NCI-H524 (cell line): ENCODE measurements at regions not wholly inside any gene's neighbourhood (a gene's known extent, or its start where the extent isn't known, plus 50 kb on each side); places are given as distances from the start of the nearest gene placed in this dataset.
"Not testable (repeated sequence)": the region's sequence is repeated elsewhere in the genome, so short reads cannot be mapped to it uniquely, and the experiment has no call there.

ENCODE experiments used
- DNase-seq, 2 experiments: peaks; one replicate each; lab custom pipeline; 2025; lab: John Stamatoyannopoulos, UW

DNA sequence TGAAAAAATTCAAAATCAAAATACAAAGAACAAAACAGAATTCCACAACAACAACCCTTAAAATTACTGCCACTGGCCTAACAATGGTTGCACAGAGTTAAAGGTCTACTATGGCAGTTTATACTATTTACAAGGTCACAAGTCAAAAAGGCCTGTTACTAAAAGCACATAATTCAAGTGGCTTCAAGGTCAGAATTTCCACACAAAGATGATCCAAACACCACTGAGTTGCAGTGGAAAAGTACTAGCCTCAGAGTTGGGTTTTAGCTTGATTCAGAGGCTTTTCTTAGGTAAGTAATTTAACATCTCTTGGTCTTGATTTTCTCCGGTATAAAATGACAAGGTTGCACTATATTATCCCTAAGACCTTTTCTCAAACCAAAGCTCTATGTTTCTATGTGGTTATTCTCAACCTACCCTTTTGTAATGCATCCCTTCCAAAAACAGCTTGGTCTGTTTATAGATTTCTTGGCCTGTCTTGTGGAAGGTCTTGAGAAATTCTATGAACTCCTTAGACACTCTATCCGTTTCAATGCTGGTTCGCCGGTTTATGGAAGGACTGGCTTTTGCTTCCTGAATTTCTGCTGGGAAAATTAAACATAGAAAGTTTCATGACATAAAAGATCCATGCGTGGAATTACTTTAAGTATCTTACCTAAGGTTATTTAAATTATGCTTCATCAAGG is 69.5 kb downstream of the MDH2 start:
- DNase-seq: not testable (repeated sequence)

DNA sequence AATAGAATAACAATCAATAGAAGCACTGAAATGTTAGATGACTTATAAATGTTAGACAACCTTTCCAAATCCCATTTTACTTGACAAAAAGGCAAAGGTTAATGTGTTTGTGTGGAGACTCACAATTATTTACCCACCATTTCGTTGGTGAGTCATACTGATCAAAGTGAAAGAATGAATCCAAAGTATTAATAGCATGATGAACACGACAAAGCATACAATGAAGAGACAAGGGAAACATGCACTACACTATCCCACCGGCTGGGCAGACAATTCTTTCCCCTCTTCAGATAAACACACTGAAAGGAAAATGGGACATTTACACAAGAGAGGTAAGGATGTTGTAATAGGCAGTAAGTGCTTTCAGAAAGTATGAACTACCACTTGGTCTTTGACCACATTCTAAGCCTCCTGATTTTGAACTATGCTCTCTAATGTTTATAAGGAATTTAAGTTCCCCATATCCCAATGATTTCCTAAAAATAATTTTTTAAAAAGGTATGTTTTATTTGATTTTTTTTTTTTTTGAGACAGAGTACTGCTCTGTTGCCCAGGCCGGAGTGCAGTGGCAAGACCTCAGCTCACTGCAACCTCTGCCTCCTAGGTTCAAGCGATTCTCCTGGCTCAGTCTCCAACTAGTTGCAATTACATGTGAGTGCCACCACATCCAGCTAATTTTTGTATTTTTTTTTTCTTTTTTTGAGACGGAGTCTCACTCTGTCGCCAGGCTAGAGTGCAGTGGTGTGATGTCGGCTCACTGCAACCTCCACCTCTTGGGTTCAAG is 70.5 kb downstream of the MDH2 start:
- DNase-seq: not testable (repeated sequence)

DNA sequence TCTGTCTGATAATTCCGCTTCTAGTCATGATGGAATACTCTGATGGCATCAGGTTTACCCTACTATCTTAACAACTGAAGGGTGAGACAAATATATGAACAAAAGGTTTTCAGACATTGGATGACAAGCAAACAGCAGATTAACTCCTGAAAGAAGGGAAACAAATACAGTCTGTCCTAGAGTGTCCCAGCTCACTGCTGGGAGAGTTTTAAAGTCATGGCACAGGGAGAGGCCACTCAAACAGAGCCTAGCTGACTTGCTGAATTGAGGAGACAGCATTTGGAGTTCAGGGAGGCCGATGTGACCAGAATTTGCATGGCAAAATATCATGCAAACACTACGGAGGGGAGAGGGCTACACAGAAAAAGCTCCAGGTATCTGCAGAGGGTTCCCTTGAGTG is 73.1 kb downstream of the MDH2 start:
- DNase-seq: no peak

DNA sequence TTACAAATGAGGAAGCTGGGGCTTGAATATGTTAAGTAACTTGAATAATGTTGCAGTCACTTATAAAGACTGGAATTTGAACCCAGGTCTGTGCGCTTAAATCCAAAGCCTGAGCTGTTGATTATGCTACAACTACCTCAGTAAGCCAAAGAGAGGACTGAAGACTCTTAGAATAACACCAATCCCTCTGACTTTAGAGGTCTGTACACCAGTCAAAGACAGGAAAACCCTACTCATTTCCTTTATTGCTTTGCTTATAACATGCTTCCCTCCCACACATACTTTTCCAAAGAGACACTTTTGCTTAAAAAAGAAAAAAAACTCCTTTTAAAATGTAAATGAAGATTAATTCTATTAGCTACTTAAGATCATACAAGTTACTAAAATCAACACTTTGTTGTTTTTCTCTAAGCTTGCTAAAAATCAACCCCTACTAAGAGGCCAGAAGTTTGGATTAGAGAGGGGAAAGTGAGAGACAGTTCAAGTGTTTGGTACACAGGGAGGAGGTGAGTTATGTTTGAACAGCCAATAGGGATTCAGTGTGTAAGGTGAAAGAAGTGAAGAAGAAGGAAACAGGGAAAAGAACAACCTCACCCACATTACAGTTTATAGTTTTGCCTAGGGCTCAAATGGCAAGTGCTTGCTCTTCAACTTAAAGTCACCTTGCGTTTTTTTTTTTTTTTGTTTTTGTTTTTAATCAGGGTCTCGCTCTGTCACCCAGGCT is 74.8 kb downstream of the MDH2 start:
- DNase-seq: no peak

DNA sequence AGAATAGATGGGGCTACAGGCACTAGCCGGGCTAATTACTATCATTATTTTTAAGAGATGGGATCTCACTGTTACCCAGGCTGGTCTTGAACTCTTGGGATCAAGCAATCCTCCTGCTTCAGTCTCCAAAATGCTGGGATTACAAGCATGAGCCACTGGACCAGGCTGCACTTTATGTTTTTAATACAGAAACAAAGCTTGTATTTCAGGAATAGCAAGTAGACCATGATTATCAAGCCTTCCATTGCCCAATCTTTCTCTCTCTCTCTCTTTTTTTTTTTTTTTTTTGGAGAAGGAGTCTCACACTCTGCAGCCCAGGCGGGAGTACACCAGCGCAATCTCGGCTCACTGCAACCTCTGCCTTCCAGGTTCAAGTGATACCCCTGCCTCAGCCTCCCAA is 75.4 kb downstream of the MDH2 start:
- DNase-seq: no peak

DNA sequence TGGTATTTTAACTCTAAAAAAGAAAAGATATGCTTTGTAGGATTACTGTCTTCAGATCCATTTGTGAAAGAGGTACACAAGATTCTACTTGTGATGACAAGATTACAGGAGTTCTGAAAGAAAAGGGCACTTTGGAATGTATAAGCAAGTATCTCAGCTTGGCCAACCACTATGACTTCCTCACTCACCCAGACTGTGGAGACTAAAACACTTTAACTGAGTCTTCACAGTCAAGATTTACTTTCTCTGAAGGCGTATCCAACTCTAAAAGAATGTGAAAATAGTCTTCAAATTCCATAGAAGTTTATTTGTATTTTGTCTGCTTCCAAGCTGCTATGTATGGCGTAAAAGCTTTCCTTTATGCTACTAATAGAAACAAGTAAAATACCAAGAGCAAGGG is 76.1 kb upstream of the SRRM3 start:
- no peak for DNase-seq

DNA sequence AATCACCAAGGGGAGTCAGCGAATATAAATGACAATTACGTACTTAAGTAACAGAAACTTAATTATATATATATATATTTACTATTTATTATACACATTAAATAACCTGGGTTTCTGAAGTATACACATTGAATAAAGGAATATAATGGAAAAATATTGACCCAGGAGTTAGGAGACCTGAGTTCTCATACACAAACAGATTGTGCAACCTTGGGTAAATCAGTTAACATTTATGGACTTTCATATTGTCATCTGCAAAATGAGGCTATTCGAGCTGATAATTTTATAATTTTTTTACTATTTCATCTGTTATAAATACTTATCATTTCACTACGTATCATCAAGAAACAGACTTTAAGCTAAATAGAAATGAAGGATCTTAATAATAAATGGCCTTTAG is 75.1 kb upstream of the SRRM3 start:
- no peak for DNase-seq

DNA sequence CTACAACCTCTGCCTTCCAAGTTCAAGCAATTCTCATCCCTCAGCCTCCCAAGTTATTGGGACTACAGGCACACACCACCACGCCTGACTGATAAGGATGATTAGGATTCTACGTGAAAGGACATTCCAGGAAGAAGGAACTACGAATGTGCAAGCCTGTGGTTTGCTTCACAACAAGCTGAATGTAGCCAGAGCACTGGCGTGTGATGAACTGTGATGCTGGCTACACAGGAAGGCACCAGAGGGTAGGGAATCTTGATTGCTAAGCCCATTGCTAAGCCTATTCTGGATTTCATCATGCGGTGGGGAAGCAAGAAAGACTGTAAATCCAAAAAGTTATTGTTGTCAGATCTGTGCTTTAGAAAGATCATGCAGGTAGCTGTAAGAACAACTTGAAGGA is 72.3 kb upstream of the SRRM3 start:
- no peak for DNase-seq

DNA sequence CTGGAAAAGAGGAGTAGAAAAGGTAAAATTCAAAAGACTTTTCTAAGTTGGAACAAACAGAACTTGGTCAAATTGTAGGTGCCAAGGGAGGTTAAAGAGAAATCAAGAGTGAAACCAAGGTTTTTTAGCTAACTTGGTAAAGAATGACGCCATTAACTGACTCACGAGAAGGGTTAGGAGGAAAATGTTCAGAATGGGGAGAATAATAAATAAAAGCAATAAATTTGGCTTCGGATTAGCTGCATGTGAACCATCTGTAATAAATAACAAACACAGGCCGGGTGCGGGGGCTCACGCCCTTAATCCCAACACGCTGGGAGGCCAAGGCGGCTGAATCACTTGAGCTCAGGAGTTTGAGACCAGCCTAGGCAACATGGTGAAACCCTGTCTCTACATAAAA is 71.9 kb upstream of the SRRM3 start:
- no peak for DNase-seq

DNA sequence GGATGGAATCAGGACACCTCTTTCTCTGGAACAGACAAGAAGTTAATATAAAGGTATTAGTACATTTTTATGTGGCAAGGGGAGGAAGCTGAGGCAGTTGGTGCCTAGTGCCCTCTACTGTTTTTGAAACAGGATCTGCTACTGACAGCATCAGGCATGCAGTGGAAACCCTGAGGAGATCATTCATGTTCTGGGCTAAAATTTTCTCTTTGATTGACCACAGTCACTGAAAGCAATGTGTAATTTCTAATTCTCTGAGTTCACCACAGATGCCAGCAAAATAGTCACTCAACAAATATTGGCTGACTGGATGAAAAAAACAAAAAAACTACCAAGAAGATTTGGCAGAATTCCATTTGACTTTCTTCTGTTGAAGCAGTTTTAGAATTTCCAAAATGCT is 71.0 kb upstream of the SRRM3 start:
- peak in 1 of 2 experiments; percentile 2 for DNase-seq

DNA sequence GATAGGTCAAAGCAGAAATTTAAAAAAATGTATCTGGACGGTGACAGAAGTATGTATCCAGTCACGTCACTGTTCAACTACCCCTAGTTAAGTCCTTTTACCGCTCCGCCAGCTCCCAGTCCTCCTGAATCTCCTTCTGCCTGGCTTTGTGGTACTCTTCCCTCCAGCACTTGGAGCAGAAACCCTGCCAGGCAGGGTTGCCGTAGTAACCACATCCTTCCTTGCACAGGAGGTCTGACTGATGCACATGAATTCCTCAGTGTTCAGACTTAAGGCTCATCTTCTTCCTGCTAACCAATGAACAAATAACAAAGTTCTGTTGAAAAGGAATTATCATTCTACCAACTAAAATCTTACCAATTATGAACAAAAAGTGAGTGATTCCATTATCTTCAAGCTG is 69.8 kb upstream of the SRRM3 start:
- not testable (repeated sequence) for DNase-seq

DNA sequence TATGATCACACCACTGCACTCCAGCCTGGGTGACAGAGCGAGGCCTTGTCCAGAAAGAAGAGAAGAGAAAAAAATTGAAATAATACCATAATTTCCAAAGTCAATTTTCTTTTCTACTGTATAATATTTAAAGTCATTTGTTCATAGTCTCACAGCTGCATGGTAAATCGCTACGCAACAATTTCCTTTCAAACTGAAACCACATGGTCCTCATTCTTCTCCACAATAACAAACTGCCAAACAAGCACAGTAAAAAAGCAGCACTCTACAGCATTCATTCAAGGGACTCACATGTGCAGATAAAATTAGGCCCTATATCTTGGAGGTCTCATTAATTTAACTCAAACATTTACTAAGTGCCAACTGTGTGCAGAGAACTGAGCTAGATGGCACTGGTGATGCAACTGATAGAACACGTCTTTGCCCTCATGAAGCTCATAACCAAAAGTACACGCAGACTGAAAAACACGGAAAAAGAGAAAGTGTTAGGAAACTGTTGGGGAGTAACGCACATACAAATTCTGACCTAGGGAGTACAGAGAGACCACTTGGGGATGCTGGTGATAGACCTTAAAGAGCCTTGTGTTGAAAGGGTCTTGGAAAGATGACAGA is 68.4 kb upstream of the SRRM3 start:
- no peak for DNase-seq

DNA sequence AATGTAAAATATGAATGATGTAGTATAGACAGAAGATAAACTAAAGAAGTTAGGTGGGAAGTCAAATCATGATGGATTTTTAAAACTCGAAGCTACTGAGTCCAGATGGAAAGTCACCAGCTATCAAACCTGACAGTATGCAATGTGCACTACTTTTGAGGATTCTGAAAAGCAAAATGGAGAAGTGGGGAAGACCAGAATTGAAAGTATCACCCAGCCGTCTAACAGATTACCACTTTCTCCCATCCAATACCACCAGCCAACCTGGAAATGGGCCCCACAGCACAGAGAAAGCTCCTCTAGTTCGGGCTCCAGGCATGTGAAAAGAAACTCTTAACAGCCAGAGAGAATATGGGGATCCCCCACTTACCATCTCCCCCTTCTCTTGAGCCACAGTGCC is 67.9 kb upstream of the SRRM3 start:
- DNase-seq: no peak

DNA sequence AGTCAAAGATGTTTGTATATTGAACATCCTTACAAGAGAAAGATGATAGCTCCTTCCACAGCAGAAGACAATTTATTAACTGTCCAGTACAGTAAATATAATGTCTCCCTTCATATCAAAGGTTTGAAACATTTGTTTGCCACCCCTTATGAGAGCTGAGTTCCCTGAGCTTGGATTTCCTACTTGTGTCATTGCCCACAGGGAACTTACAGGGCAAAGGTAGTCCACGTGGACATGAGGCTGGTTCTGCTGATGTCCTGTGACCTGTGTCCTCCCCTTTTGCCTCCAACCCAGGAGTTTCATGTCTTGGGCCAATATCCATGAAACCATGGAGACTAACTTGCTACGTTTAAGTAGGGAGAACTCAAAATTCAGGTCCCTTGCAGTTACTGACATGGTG is 66.4 kb upstream of the SRRM3 start:
- DNase-seq: not testable (repeated sequence)

DNA sequence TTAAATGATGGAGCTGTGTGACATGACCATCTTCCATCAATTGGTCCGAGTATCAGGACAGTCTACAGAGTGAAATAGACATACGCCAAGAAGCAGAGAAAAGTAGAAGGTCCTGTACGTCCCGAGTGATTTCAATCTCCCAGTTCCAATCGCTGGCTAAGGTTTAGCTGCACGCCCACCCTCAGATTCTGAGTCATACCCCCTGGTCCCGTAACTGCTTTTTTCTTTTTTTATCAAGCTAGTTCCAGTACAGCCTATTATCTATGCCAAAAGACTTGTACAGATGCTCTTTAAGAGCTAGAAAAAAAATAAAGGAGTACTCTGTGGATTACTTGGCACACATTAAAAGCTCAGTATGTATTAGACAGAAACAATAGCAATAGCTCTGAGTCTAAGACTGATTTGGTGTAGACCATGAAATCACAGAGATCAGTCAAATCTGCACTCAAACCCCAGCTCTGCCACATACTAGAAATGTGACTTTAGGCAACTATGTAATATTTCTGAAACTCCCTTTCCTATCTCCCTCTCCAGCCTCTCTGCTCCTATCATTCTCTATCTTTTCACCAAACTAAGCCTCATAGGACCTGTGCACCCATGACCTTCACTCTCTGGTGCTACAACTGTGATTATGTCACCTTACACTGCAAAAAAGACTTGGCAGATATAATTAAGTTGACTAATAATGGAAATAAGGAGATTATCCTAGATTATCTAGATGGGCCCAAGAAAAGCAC is 63.0 kb upstream of the SRRM3 start:
- DNase-seq: not testable (repeated sequence)

DNA sequence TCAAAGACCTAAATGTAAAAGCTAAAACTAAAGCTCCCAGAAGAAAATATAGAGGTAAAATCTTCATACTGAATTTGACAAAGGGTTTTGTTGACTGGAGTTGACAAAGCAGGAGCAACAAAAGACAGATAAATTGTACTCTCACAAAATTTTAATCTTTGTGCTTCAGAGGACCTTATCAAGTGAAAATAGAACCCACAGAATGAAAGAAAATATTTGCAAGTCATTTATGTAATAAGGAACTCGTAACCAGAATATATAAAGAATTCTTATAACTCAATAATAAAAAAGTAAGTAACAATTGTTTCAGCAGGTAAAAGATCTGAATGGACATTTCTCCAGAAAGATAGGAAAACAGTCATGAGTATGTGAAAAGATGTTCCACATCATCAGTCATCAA is 62.0 kb upstream of the SRRM3 start:
- no peak for DNase-seq

DNA sequence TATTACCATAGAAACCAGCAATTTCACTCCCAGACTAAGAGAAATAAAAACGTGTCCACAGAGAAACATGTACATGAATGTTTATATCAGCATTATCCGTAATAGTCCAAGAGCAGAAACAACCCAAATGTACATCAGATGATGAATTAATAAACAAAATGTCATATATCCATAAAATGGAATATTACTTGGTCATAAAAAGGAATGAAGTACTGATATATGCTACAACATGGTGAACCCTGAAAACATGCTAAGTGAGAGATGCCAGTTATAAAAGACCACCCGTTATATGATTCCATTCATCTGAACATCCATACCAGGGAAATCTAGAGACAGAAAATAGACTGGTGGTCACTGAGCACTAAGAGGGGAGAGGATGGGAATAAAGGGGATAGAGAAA is 61.4 kb upstream of the SRRM3 start:
- DNase-seq: not testable (repeated sequence)

DNA sequence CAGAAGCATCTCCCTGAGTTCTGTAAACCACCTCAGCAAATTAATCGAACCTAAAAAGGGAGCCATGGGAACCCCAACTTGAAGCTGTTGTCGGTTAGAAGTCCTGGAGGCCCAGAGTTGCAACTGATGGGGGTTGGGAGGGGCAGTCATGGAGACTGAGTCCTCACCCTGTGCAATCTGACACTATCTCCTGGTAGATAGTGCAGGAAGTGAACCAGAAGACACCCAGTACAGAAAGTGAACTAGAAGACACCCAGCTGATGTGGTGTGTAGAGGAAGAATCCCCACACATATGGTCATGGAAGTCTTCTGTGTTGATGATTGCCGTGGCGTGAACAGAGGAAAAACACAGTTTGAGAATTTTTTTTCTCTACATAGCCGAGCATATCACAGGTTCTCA is 58.8 kb upstream of the SRRM3 start:
- no peak for DNase-seq

DNA sequence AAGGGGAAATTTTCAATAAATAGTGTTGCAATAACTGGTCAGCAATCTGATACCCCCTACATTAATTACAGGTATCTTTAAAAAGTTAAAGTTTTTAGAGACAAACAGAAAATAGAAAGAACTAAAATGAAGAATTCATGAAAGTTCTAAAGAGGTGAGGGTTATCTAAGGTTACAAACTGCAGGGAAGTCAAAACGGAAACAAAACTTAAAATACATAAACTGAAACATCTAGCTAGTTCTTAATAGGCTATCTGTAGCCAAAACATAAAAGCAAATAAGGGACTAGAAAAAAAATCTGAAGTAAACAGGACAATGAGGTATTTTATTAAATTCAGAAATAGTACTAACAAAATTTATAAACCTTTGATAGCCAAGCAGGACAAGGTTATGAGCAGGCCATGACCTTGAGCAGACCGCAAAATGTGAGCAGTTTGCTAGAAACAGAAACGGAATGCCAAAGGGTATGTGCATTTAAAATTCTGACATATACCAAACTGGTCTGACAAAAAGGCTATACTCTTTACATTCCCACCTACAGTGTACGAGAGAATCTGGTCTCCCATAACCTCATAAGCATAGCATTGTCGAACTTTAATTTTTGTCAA is 56.9 kb upstream of the SRRM3 start:
- not testable (repeated sequence) for DNase-seq

DNA sequence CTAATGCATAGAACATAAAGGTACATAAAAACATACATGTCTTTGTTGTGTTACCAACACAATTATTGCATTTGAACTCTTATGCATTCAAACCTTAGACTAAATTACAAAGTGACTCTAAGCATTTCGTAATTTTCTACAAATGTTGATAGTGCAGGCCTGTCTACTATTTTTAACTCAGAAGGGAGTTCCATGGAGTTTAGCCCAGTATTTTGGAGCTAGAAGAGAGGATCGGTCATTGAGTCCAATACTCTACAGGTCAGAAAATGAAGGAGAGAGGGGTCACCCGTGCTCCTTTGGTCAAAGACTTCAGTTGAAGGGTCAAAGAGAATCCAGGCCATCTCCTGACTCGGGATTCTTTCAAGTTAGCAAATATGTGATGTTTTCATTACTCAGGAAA is 55.3 kb upstream of the SRRM3 start:
- DNase-seq: no peak

DNA sequence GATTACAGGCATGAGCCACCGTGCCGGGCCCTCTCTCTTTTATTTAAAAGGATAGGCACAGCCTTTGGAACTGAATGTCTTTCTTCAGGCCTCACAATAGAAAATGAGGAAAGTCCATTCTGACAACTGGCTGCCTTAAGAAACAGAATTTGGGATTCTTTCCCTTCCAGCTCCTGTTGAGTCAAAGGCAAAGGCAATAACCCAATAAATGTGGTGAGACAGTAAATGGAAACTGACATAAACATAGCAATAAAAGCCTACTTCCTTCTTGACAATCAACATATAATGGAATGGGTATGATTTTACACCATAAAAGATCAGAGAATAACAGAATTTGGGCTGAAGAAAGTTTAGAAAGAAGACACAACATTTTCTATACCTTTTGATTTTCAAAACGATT is 52.7 kb upstream of the SRRM3 start:
- DNase-seq: not testable (repeated sequence)
